Stimulated activated effector memory CD8-positive, alpha-beta T cell treated with anti-CD3 and anti-CD28 coated beads, Interleukin-12 subunit alpha, Interleukin-12 subunit beta, amount 100 ng/mL, for 72 hours (primary cell): ENCODE measurements at regions not wholly inside any gene's neighbourhood (a gene's known extent, or its start where the extent isn't known, plus 50 kb on each side); places are given as distances from the start of the nearest gene placed in this dataset.

Experiments
- ATAC-seq: fragments of 150-1000 bp; cut with Tn5 transposase; 2 replicates; pipeline ENCODE4 v1.10.0; 2021
- DNase-seq, 2 donors: peaks; one replicate each; pipeline ENCODE4 v3.0.0; 2021 to 2022; ENCODE audit warnings: low spot score in 2 of 2
- H3K27ac Mint-ChIP-seq: one replicate; pipeline ENCODE4 v1.8.0; 2022; ENCODE audit warnings: mild to moderate bottlenecking, mixed read lengths
- H3K36me3 Mint-ChIP-seq: one replicate; pipeline ENCODE4 v1.8.0; 2022; ENCODE audit warnings: mild to moderate bottlenecking, mixed read lengths
- H3K4me1 Mint-ChIP-seq: one replicate; pipeline ENCODE4 v1.8.0; 2022; ENCODE audit warnings: mixed read lengths
- H3K4me3 Mint-ChIP-seq: one replicate; pipeline ENCODE4 v1.8.0; 2022; ENCODE audit warnings: mild to moderate bottlenecking, mixed read lengths
- H3K9me3 Mint-ChIP-seq: one replicate; pipeline ENCODE4 v1.8.0; 2022; ENCODE audit warnings: mixed read lengths

GRCh38 chr5:135670588-135670987 lies 91.8 kb upstream of the CXCL14 start:
- Mint-ChIP-seq H3K27ac (no peak overlapping the region), H3K4me1 (no peaks in the 10 kb centered on the region), H3K4me3 (no peak overlapping the region), H3K36me3 (peaks cover 4% of the 10 kb centered on the region), H3K9me3 (no peaks in the 10 kb centered on the region)
- DNase-seq (no peak), ATAC-seq (no peak)

- Mint-ChIP-seq H3K27ac (no peak overlapping the region), H3K9me3 (no peaks in the 10 kb centered on the region), H3K36me3 (peaks cover 4% of the 10 kb centered on the region), H3K4me3 (no peak overlapping the region), H3K4me1 (no peaks in the 10 kb centered on the region)
- DNase-seq (no peak), ATAC-seq (peak; percentile 26)
Measured at GRCh38 chr5:135669416-135669815, 90.6 kb upstream of the CXCL14 start.

GRCh38 chr5:135667673-135668072 lies 88.9 kb upstream of the CXCL14 start:
- Mint-ChIP-seq H3K4me1 (no peaks in the 10 kb centered on the region), H3K36me3 (peaks cover 4% of the 10 kb centered on the region), H3K27ac (no peak overlapping the region), H3K9me3 (no peaks in the 10 kb centered on the region), H3K4me3 (no peak overlapping the region)
- ATAC-seq: no peak
- DNase-seq: no peak

- DNase-seq (no peak), ATAC-seq (no peak)
- Mint-ChIP-seq H3K4me1 (no peaks in the 10 kb centered on the region), H3K9me3 (no peaks in the 10 kb centered on the region), H3K36me3 (peaks cover 4% of the 10 kb centered on the region), H3K27ac (no peak overlapping the region), H3K4me3 (no peak overlapping the region)
Measured at GRCh38 chr5:135667204-135667603, 88.4 kb upstream of the CXCL14 start.

GRCh38 chr5:135662683-135663082 lies 83.9 kb upstream of the CXCL14 start:
- Mint-ChIP-seq H3K27ac (no peak overlapping the region), H3K36me3 (peaks cover 4% of the 10 kb centered on the region), H3K9me3 (peaks cover 6% of the 10 kb centered on the region), H3K4me3 (no peak overlapping the region), H3K4me1 (no peaks in the 10 kb centered on the region)
- ATAC-seq (peak; percentile 16), DNase-seq (no peak)

GRCh38 chr5:135662061-135662481 lies 83.3 kb upstream of the CXCL14 start:
- H3K4me1 Mint-ChIP-seq: no peaks in the 10 kb centered on the region
- peaks cover 6% of the 10 kb centered on the region for H3K9me3 Mint-ChIP-seq
- DNase-seq (no peak), ATAC-seq (no peak)
- no peak overlapping the region for H3K27ac Mint-ChIP-seq
- peaks cover 4% of the 10 kb centered on the region for H3K36me3 Mint-ChIP-seq
- no peak overlapping the region for H3K4me3 Mint-ChIP-seq

GRCh38 chr5:135660826-135661575 lies 82.2 kb upstream of the CXCL14 start:
- no peak overlapping the region for H3K4me3 Mint-ChIP-seq
- peaks cover 6% of the 10 kb centered on the region for H3K9me3 Mint-ChIP-seq
- no peak overlapping the region for H3K27ac Mint-ChIP-seq
- no peak for ATAC-seq
- no peaks in the 10 kb centered on the region for H3K4me1 Mint-ChIP-seq
- DNase-seq: peak in 1 of 2 donors; percentile 18
- H3K36me3 Mint-ChIP-seq: no peaks in the 10 kb centered on the region

GRCh38 chr5:135657536-135658305 lies 78.9 kb upstream of the CXCL14 start:
- no peak for ATAC-seq
- H3K4me3 Mint-ChIP-seq: no peak overlapping the region
- H3K27ac Mint-ChIP-seq: no peak overlapping the region

GRCh38 chr5:135655468-135655815 lies 76.7 kb upstream of the CXCL14 start:
- no peak for ATAC-seq
- Mint-ChIP-seq H3K27ac (no peak overlapping the region), H3K4me3 (no peak overlapping the region), H3K4me1 (no peaks in the 10 kb centered on the region), H3K9me3 (peaks cover 8% of the 10 kb centered on the region), H3K36me3 (no peaks in the 10 kb centered on the region)
- no peak for DNase-seq

More at GRCh38 chr5:135657536-135658305, 78.9 kb upstream of the CXCL14 start:
- DNase-seq: peak in 1 of 2 donors; percentile 10
- Mint-ChIP-seq H3K9me3 (peaks cover 8% of the 10 kb centered on the region), H3K36me3 (no peaks in the 10 kb centered on the region), H3K4me1 (no peaks in the 10 kb centered on the region)

- no peaks in the 10 kb centered on the region for H3K36me3 Mint-ChIP-seq
- DNase-seq (no peak), ATAC-seq (no peak)
- H3K4me1 Mint-ChIP-seq: no peaks in the 10 kb centered on the region
- H3K27ac Mint-ChIP-seq: no peak overlapping the region
- H3K9me3 Mint-ChIP-seq: peaks cover 8% of the 10 kb centered on the region
- H3K4me3 Mint-ChIP-seq: no peak overlapping the region
Measured at GRCh38 chr5:135654761-135655467, 76.1 kb upstream of the CXCL14 start.

GRCh38 chr5:135651156-135651555 lies 72.4 kb upstream of the CXCL14 start:
- Mint-ChIP-seq H3K27ac (no peak overlapping the region), H3K9me3 (peaks cover 2% of the 10 kb centered on the region), H3K36me3 (no peaks in the 10 kb centered on the region), H3K4me1 (no peaks in the 10 kb centered on the region), H3K4me3 (no peak overlapping the region)
- no peak for ATAC-seq
- DNase-seq: no peak

- Mint-ChIP-seq H3K27ac (no peak overlapping the region), H3K9me3 (peaks cover 2% of the 10 kb centered on the region), H3K36me3 (no peaks in the 10 kb centered on the region), H3K4me1 (no peaks in the 10 kb centered on the region), H3K4me3 (no peak overlapping the region)
- ATAC-seq (no peak), DNase-seq (no peak)
Measured at GRCh38 chr5:135650081-135650480, 71.3 kb upstream of the CXCL14 start.

- Mint-ChIP-seq H3K4me3 (no peak overlapping the region), H3K4me1 (no peaks in the 10 kb centered on the region), H3K9me3 (peaks cover 2% of the 10 kb centered on the region), H3K27ac (no peak overlapping the region), H3K36me3 (no peaks in the 10 kb centered on the region)
- ATAC-seq (peak; percentile 4), DNase-seq (no peak)
Measured at GRCh38 chr5:135649435-135649834, 70.6 kb upstream of the CXCL14 start.

GRCh38 chr5:135648116-135648515 lies 69.3 kb upstream of the CXCL14 start:
- ATAC-seq: no peak
- H3K27ac Mint-ChIP-seq: no peak overlapping the region
- no peak overlapping the region for H3K4me3 Mint-ChIP-seq
- peaks cover 2% of the 10 kb centered on the region for H3K9me3 Mint-ChIP-seq
- no peak for DNase-seq
- no peaks in the 10 kb centered on the region for H3K4me1 Mint-ChIP-seq
- no peaks in the 10 kb centered on the region for H3K36me3 Mint-ChIP-seq

- H3K27ac Mint-ChIP-seq: no peak overlapping the region
- no peak for ATAC-seq
- no peaks in the 10 kb centered on the region for H3K4me1 Mint-ChIP-seq
- H3K4me3 Mint-ChIP-seq: no peak overlapping the region
- no peak for DNase-seq
- no peaks in the 10 kb centered on the region for H3K36me3 Mint-ChIP-seq
- no peaks in the 10 kb centered on the region for H3K9me3 Mint-ChIP-seq
Measured at GRCh38 chr5:135645336-135646180, 66.8 kb upstream of the CXCL14 start.
